NCI-H1417 (cell line): ENCODE measurements at regions not wholly inside any gene's neighbourhood (a gene's known extent, or its start where the extent isn't known, plus 50 kb on each side); places are given as distances from the start of the nearest gene placed in this dataset.
A peak's percentile ranks its signal among the peaks of the same experiment; 100 is the strongest.

Experiments
- DNase-seq, 3 experiments: peaks; one replicate each; lab custom pipeline; 2025; lab: John Stamatoyannopoulos, UW

- DNase-seq, result peak in 2 of 3 experiments; percentile 4 to 34
Observed at GRCh38 chr5:62719061-62719720, 140.6 kb downstream of the LRRC70 start.

DNA sequence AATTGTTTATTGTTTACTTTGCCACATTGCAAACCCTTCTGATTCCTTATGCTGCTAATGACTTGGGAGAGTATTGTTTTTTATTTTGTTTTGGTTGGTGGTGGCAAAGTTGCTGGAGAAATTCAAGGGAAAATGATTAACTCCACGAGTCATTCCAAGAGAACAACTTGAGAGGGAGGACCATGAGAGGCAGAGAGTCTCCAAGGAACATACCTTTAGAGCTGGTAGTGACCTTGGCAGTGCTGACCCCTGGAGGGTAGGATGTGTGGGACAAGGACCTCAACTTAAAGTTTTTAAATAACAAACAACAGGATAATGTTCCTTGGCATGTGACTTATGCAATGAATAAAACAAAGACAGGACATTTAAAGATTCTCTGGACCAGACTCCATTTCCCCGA is 139.7 kb downstream of the LRRC70 start:
- no peak for DNase-seq

- DNase-seq, result no peak
Observed at GRCh38 chr5:62717301-62717933, 138.8 kb downstream of the LRRC70 start.

GRCh38 chr5:62714296-62714695 is 135.7 kb downstream of the LRRC70 start:
- no peak for DNase-seq

DNA sequence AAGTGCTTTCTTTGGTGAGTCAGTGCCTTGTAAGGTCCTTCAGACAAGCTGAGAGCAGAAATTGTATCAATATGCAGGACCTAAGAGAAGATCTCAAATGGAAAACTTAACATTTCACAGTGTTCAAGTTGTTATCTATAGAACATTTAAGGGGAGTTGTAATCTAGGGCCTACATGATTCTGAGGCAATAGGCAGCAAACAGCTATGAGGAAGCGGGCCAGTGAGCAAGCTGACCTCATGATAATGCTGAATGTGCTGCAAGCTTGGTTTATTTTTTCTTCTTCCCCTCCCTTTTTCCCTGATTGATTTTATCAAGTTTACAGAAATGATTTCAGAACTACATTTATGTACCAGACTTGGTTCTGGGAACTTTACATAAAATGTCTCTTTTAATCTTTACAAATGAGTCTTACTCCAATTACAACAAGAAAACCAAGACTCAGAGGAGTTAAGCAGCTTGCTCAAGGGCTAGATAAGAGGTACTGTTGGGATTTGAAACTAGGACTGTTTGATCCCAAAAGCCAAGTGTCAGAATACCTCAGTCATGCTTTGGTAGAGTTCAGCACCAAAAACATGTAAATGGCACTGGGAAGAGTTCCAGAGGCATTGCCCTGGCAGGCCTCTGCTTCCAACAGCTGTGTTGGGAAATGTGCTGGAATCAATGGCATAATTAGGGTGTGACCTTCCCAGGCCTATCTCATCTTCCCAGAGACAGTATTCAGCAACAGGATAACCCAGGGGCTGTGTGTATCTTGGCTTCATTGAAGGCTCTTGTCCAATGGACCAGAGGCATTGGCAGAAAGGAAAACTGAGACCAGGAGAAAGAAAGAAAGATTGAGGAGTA is 130.1 kb downstream of the LRRC70 start:
- no peak for DNase-seq

DNA sequence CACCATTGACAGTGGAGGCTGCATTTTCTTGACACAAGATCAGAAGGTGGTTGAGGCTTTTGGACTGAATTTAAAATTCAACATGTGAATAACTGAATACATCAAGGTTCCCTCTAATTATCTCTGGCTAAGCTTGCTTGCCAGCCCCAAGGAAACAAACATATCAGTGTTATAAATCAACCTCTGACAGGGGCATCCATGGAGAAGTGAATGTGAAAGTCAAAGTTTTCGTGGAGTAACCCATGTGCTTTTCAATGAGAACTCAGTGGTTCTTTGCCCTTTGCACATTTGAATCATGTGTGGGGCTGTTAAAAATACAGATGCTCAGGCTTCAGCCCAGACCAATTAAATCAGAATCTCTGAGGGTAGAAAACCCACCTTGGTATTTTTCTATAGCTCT is 128.9 kb downstream of the LRRC70 start:
- DNase-seq, result no peak

- DNase-seq, result no peak
Observed at GRCh38 chr5:62707131-62707530, 128.5 kb downstream of the LRRC70 start.

GRCh38 chr5:62705022-62705421 is 126.4 kb downstream of the LRRC70 start:
- no peak for DNase-seq

DNA sequence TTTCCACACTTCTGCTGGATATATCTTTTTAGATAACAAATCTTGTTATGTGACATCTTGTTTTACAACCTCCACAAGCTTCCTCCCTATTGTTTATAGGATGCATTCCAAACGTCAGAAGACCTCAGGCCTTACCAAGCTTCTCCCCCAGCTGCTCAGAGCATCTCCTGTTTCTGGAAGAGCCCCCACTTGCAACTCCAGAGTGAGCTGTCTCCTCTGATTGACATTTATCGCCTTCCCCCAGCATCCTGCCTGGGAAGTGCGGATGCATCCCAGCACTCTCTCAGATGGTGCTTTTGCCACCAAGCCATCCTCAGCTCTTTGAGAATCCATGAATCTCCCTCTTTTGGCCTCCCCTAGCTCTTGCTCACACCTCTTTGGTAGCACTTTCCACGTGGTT is 123.5 kb downstream of the LRRC70 start:
- DNase-seq, result no peak

GRCh38 chr5:62701036-62701435 is 122.4 kb downstream of the LRRC70 start:
- no peak for DNase-seq

DNA sequence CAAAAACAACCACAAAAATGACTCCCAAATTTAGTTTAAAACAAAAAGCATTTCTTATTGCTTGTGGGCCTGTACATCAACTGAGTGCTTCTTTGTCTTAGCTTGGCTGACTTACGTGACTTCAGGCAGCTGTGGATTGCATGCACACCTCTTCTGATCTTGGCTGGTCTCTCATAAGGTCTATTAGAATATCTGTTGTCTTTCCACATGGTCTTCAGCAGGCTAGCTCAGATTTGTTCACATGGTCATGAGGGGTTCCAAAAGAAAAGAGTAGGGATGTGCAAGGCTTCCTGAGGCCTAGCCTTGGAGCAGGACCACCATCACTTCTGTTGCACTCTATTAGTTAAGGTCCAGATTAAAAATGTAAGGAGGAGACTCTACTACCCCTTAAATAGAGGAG is 120.1 kb downstream of the LRRC70 start:
- DNase-seq, result no peak

- DNase-seq, result no peak
Observed at GRCh38 chr5:62695274-62695673, 116.7 kb downstream of the LRRC70 start.

GRCh38 chr5:62692946-62693713 is 114.5 kb downstream of the LRRC70 start:
- peak; percentile 48 to 95 (median 73) for DNase-seq

DNA sequence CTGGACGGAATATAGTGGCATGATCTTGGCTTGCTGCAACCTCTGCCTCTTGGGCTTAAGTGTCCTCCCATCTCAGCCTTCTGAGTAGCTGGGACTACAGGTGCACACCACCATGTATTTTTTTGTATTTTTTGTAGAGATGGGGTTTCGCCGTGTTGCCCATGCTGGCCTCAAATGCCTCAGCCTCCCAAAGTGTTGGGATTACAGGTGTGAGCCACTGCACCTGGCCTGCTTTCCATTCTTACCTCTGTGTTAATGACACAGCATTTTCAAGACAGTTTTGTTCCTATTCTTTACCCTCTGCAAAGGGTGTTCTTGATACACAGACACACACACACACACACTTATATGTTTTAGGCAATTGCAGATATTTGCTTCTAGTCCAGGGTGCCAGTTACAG is 113.3 kb downstream of the LRRC70 start:
- DNase-seq, result no peak

GRCh38 chr5:62690421-62690820 is 111.8 kb downstream of the LRRC70 start:
- DNase-seq, result no peak

DNA sequence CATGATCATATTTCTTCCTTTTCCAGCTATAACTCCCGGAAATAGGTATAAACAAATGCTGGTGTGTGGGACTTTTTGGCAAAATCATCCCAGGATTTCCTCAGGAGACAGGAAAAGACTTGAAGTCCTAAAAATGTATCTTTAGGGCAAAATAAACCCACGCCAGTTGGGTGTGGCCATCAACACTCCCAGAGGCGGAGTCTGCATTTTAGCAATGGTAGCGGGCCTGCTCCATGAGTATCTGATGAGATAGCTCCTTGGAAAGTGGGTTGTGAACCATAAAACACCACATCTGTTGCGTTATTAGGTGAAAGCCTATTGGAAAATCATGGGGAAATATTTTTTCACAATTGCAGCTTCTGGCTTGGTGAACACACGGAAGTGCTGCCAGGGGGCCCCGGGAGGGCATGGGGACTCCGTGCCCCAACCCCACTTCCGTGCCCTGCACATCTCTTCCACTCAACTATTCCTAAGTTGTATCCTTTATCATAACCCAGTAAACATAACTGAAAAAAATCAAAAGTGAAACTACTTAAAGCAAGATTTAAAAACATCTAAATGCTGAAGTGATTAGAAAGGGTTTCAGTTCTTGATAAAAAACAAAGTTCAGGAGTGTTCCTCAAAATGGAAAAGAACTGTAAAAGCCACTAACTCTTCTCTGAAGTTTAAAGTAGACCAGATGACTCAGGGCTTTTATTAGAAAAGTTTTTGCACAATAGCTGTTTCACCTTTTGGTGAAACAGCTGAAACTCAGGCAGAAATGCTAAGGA is 111.2 kb downstream of the LRRC70 start:
- DNase-seq, result no peak

- DNase-seq, result no peak
Observed at GRCh38 chr5:62686692-62687091, 108.1 kb downstream of the LRRC70 start.

DNA sequence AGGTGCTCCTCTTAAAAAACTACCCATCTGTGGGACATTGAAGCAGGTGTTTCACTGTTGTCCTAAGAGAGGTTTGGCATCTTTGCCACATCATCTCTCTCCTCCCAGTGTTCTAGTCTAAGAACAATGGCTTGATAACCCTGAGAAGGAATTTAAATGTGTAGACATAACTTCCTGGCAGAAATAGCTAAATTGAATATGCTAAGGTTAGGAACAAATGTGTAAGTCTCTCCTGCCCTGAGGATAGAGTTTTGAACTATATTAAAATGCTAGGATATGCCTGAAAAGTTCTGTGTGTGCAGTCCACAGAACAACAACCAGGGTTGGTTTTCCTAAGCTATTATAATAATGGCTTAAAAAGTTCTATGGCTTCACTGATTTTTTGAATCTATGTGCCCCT is 106.6 kb downstream of the LRRC70 start:
- DNase-seq, result no peak

- DNase-seq, result peak in 1 of 3 experiments; percentile 37
Observed at GRCh38 chr5:62684310-62684709, 105.7 kb downstream of the LRRC70 start.

DNA sequence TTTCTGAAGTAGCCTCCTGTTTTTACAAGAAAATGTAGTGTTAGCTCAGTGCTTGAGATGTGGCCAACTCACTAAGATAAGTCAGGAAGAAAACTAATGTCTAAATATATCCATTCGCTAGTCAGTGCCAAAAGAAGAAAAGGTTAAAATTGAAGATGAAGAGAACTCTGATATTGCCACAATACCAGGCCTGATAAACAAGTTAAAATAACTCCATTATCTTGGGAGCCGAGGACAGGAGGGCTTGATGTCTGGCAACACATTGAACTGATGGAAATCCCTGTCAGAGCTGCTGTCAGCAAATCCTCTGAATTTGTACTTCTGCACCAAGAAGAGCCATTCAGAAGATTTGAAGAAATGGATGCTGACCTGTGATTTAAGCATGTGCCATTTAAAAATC is 103.4 kb downstream of the LRRC70 start:
- DNase-seq, result no peak

DNA sequence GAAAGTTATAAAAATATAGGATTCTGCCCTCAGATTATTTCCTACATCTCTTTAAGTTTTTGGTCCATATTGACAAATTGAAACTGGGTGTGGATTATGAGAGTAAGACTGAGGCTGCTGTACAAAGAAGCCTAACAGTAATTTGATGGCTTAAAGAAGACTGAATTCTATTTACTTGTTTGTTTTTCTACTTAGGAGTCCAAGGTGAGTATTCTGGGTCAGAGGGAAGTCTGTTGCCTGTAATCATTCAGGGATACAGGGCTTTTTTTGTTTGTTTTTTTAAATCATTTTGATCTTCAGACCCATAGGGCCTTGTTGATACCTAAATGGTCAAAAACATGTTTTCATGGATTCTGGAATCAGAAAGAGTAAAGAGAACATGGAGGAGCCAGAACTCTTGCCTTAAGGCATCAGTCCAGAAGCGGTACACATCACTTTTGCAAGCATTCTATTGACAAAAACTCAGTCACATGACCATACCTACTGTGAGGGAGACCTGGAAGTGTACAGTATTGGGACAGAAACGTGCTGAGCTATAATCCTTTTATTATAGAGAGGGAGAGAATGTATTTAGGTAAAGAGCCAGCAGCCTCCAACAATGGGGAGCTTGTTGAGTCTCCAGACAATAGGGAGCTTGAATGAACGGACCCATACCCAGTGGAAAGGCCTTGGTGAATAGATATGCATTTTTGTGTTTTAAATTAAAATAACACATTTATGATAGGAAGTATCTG is 102.7 kb downstream of the LRRC70 start:
- DNase-seq, result no peak
